Sigmoid colon (tissue), 6 donors: ENCODE measurements at regions not wholly inside any gene's neighbourhood (a gene's known extent, or its start where the extent isn't known, plus 50 kb on each side); places are given as distances from the start of the nearest gene placed in this dataset.

Experiments used
- DNase-seq: peaks from one replicate; pipeline ENCODE4 v3.0.0-alpha.2; 2019
- H3K27ac ChIP-seq, 4 donors: fragments of 200-600 bp; sonication (generic); one replicate each; pipeline ENCODE4 v1.5.1; 2016 to 2019; ENCODE audit warnings: mild to moderate bottlenecking in 1 of 4
- H3K27me3 ChIP-seq, 3 donors: fragments of 200-600 bp; sonication (generic); one replicate each; pipeline ENCODE4 v1.5.1; 2019; ENCODE audit warnings: mild to moderate bottlenecking in 1 of 3
- H3K36me3 ChIP-seq, 4 donors: fragments of 200-600 bp; sonication (generic); one replicate each; pipeline ENCODE4 v1.5.1; 2016 to 2019
- H3K4me1 ChIP-seq, 4 donors: fragments of 200-600 bp; sonication (generic); one replicate each; pipeline ENCODE4 v1.5.1; 2017 to 2019
- H3K4me3 ChIP-seq, 4 donors: fragments of 200-600 bp; sonication (generic); one replicate each; pipeline ENCODE4 v1.5.1; 2017 to 2019; ENCODE audit warnings: mild to moderate bottlenecking in 2 of 4, moderate library complexity in 1 of 4
- H3K9me3 ChIP-seq, 4 donors: fragments of 200-600 bp in 3 of 4; sonication (generic) in 3 of 4; one replicate each; pipeline versions ENCODE4 v1.5.1 to v1.6.1; 2013 to 2019
- EP300 ChIP-seq, 4 donors: sonication (generic); formaldehyde crosslinking; IDR thresholded peaks; one replicate each; pipeline ENCODE4 v1.6.1; 2017; ENCODE audit warnings: antibody characterized with exemption in 4 of 4
- POLR2A ChIP-seq, 2 donors: fragments of 450-650 bp; IDR thresholded peaks; one replicate each; pipeline ENCODE4 v1.6.1; 2016; ENCODE audit warnings: antibody characterized with exemption in 2 of 2, mild to moderate bottlenecking in 2 of 2, moderate library complexity in 2 of 2
- POLR2AphosphoS5 ChIP-seq, 4 donors: sonication (generic); formaldehyde crosslinking; IDR thresholded peaks; one replicate each; pipeline ENCODE4 v1.6.1; 2017; ENCODE audit warnings: antibody characterized with exemption in 4 of 4
- WGBS, 2 donors: extraction: QIAGEN DNeasy Blood & Tissue Kit; methylation state at CpG; one replicate each; pipeline ENCODE4 v1.1.7; 2013; 5-methylcytosine and 5-hydroxymethylcytosine counted together
- intact Hi-C: fragments of 100-400 bp; cut with DNase I; formaldehyde crosslinking; loops from one replicate; pipeline ENCODE4 v1.15.1; 2023
- TF ChIP-seq, protein P1 (sequence below), 4 experiments: fragments of 450-650 bp in 3 of 4; fragments of 200-600 bp in 1 of 4; IDR thresholded peaks; one replicate each; pipeline ENCODE4 v1.5.1; 2016 to 2019; ENCODE audit warnings: antibody characterized with exemption in 4 of 4, mild to moderate bottlenecking in 3 of 4, moderate library complexity in 2 of 4
- donor health status: healthy with polysubstance abuse.
- donor health status: healthy.

DNA sequence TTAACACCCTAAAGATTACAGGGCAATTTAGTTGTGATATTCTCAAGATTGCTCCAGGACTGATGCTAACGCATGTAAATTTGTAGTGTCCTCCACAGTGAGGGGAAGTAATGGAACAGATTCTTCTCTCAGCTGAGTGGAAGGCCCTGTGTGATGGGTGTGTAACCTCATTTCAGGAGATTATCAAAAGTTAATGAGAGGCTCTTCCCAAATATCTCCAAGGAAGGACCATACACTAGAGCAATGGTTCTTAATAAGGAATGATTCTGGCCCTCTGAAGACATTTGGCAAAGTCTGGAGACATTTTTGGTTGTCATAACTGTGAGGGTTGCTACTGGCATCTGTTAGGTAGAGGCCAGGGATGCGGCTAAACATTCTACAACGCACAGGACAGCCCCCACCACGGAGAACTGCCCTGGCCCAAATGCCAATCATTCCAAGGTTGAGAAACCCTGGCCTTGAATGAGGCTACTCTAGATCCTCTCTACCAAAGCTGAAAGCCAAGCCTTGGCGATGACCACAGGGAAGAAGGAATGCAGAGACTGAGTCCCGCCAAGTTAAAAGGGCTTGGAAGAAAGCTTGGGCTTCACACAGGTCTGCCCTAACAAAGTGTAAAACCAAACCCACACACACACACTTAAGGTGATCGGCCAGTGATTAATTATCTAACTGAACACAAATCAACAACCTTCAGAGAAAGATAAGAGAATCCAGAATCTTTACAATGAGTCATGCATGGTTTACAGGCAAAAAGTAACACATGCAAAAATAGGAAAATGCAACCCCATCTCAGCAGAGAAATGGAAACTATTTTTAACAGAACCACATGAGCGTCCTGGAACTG, 135.8 kb downstream of the SYF2 start:
- no peak overlapping the region for H3K4me3 ChIP-seq
- TF ChIP-seq, protein P1, sequence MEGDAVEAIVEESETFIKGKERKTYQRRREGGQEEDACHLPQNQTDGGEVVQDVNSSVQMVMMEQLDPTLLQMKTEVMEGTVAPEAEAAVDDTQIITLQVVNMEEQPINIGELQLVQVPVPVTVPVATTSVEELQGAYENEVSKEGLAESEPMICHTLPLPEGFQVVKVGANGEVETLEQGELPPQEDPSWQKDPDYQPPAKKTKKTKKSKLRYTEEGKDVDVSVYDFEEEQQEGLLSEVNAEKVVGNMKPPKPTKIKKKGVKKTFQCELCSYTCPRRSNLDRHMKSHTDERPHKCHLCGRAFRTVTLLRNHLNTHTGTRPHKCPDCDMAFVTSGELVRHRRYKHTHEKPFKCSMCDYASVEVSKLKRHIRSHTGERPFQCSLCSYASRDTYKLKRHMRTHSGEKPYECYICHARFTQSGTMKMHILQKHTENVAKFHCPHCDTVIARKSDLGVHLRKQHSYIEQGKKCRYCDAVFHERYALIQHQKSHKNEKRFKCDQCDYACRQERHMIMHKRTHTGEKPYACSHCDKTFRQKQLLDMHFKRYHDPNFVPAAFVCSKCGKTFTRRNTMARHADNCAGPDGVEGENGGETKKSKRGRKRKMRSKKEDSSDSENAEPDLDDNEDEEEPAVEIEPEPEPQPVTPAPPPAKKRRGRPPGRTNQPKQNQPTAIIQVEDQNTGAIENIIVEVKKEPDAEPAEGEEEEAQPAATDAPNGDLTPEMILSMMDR (IDR thresholded peaks at IDR 0.05), result no peak
- TF ChIP-seq EP300 (IDR thresholded peaks at IDR 0.05), result no peak
- no peak for TF ChIP-seq POLR2AphosphoS5 (IDR thresholded peaks at IDR 0.05)
- no peak for TF ChIP-seq POLR2A (IDR thresholded peaks at IDR 0.05)
- no peak for DNase-seq
- no peaks in the 10 kb centered on the region for H3K9me3 ChIP-seq
- H3K4me1 ChIP-seq, result no peaks in the 10 kb centered on the region
- H3K27me3 ChIP-seq, result no peaks in the 10 kb centered on the region
- WGBS, 2 donors, result 88% methylated on average over 8 of the region's 8 CpGs
- no peak overlapping the region for H3K27ac ChIP-seq
- H3K36me3 ChIP-seq, result no peaks in the 10 kb centered on the region
- intact Hi-C loops, result loop anchor here (5.0 kb wide), 1 partner anchor 164 kb away; the partner anchor contains the start of gene RUNX3

DNA sequence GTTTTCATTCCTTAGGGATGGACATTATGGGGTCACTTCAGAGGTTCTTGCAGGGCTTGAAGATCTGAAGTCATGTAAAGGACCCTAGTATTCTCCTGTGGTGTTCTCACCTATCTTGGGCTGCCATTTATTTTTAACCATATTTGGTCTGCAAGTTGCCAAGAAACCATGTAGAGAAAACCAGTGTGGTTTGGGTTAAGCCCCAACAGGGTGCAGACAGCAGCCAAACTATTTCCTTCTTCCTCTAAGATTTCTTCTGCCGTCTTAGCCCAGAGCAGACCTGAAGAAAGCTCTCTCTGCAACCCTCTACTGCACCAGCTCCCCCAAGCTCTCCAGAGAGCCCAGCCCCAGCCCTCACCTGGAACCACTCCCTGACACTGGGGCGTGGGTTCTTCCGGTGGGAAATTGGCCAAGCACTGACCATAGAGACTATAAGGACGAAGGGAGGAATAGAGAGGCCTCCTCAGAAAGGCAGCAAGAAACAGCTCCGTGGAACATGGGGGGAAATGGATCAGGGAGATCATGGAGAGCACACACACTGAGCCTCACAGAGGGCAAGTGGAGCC, 136.6 kb downstream of the SYF2 start:
- intact Hi-C loops, result loop anchor here (5.0 kb wide), 1 partner anchor 163 kb away; the partner anchor contains the start of gene RUNX3
- TF ChIP-seq EP300 (IDR thresholded peaks at IDR 0.05) (no peak), POLR2A (IDR thresholded peaks at IDR 0.05) (no peak), POLR2AphosphoS5 (IDR thresholded peaks at IDR 0.05) (no peak)
- TF ChIP-seq, protein P1 (IDR thresholded peaks at IDR 0.05), result no peak
- H3K36me3 ChIP-seq, result no peaks in the 10 kb centered on the region
- no peaks in the 10 kb centered on the region for H3K4me1 ChIP-seq
- H3K9me3 ChIP-seq, result no peaks in the 10 kb centered on the region
- H3K27me3 ChIP-seq, result no peaks in the 10 kb centered on the region
- H3K4me3 ChIP-seq, result no peak overlapping the region
- DNase-seq, result no peak
- no peak overlapping the region for H3K27ac ChIP-seq
- 63 to 70% methylated on average over 5 of the region's 5 CpGs for WGBS, 2 donors

DNA sequence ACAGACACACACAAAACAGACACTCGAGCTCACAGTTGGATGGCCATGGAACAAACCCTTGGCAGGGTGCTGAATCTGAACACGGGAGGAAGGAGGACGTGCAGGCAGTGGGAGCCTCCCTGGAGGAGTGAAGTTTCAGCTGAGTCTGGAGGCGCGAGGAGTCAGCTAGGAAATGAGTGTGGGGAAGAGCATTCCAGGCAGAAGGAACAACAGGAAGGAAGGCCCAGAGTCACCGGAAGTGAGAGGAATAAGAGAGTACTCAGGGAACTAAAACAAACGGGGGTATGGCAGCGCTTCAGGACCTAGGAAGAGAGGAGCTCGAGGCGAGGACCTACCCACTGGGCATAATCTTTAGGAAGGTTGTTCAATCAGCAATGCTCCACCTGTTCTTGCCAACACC, 137.3 kb downstream of the SYF2 start:
- DNase-seq, result no peak
- no peaks in the 10 kb centered on the region for H3K9me3 ChIP-seq
- no peak overlapping the region for H3K27ac ChIP-seq
- 77 to 86% methylated on average over 10 of the region's 10 CpGs for WGBS, 2 donors
- no peaks in the 10 kb centered on the region for H3K27me3 ChIP-seq
- H3K4me1 ChIP-seq, result no peaks in the 10 kb centered on the region
- H3K4me3 ChIP-seq, result no peak overlapping the region
- H3K36me3 ChIP-seq, result no peaks in the 10 kb centered on the region
- TF ChIP-seq POLR2AphosphoS5 (IDR thresholded peaks at IDR 0.05) (no peak), EP300 (IDR thresholded peaks at IDR 0.05) (no peak), POLR2A (IDR thresholded peaks at IDR 0.05) (no peak)
- TF ChIP-seq, protein P1 (IDR thresholded peaks at IDR 0.05), result no peak
- intact Hi-C loops, result loop anchor here (5.0 kb wide), 2 partner anchors 163 to 398 kb away; partner anchors contain the start of gene RUNX3

DNA sequence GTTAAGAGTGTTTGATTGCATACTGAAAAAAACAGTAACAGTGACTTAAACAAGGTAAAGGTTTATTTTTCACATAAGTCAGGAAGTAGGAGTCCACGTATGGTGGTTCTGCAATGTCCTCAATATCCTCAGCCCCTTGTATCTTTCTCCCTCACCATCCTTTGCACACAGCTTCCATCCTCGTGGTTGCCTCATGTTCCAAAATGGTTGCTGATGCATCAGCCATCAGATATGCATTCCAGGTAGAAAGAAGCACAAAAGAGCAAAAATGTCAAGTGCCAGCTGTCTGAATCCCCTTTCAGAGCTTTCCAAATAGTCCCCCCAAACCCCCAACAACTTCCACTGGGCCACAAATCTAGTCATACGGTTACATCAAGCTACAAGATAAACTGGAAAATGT, 138.1 kb downstream of the SYF2 start:
- H3K36me3 ChIP-seq, result no peaks in the 10 kb centered on the region
- intact Hi-C loops, result loop anchor here (5.0 kb wide), 1 partner anchor 397 kb away; no protein-coding TSS in a partner anchor
- no peak for DNase-seq
- H3K4me3 ChIP-seq, result no peak overlapping the region
- no peaks in the 10 kb centered on the region for H3K4me1 ChIP-seq
- H3K27ac ChIP-seq, result no peak overlapping the region
- no peaks in the 10 kb centered on the region for H3K9me3 ChIP-seq
- 76 to 89% methylated on average over 3 of the region's 3 CpGs for WGBS, 2 donors
- no peak for TF ChIP-seq POLR2A (IDR thresholded peaks at IDR 0.05)
- TF ChIP-seq, protein P1 (IDR thresholded peaks at IDR 0.05), result no peak
- TF ChIP-seq POLR2AphosphoS5 (IDR thresholded peaks at IDR 0.05), result no peak
- no peak for TF ChIP-seq EP300 (IDR thresholded peaks at IDR 0.05)
- H3K27me3 ChIP-seq, result peaks cover 0 to 2% (median under 1%) of the 10 kb centered on the region in 3 donors
